NCI-H774 (cell line): ENCODE measurements at regions not wholly inside any gene's neighbourhood (a gene's known extent, or its start where the extent isn't known, plus 50 kb on each side); places are given as distances from the start of the nearest gene placed in this dataset.

Experiments
- DNase-seq: peaks from one replicate; lab custom pipeline; 2025; lab: John Stamatoyannopoulos, UW

- no peak for DNase-seq
Observed at GRCh38 chr5:125138266-125138665, 391.8 kb upstream of the ZNF608 start.

- no peak for DNase-seq
Observed at GRCh38 chr5:125139590-125139989, 393.2 kb upstream of the ZNF608 start.

DNA sequence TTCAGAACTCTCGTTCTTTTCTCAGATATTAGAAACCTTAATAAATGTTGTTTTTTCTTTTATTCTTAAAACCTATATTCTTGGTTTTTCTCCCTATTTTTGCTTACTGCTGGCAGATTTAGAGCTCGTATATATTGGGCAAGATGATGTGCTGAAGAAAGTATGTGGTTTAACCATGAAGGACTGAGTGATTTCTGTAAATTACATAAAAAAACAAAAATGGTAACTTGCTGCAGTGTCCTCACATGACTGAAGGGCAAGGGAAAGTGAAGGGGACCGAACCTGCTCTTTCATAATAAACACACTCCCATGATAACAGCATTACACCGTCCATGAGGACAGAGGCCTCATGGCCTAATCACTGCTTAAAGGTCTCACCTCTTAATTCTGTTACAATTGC lies 393.8 kb upstream of the ZNF608 start:
- DNase-seq = no peak

DNA sequence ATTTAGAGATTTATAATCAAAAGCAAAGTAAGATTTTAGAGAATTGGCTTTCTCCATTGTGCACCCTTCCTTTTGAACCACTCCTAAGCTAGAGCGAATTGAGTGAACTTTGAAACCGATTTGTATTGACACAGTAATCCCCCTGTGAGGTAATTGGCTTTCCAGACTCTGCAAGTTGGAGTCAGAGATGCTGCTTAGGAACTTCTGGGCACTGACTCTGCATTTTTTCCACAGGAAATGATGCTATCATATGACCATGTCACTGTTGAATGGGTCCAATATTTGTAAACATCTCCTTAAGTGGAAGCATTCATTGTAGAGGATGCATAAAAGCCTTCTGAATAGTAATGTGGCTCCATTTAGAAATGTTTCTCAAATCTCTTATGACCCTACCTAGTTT lies 394.4 kb upstream of the ZNF608 start:
- DNase-seq = no peak

DNA sequence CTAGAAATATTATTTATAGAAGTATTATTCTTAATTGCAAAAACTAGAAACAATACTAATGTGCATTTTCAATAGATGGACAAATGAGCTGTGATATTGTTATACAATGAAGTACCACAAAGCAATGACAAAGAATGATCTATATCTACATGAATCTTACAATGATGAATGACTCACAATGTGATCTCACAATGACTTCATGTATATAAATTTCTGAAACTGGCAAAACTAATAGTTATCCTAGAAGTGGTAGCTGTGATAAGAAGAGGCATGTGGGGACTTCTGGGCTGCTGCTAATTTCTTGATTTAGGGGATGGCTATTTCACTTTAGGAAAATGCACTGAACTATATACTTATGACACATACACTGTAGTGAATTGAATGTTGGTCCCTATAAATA lies 396.0 kb upstream of the ZNF608 start:
- DNase-seq = no peak

- no peak for DNase-seq
Observed at GRCh38 chr5:125143011-125143410, 396.6 kb upstream of the ZNF608 start.

- DNase-seq = no peak
Observed at GRCh38 chr5:125148076-125148475, 401.6 kb upstream of the ZNF608 start.

- no peak for DNase-seq
Observed at GRCh38 chr5:125148706-125149105, 402.3 kb upstream of the ZNF608 start.

DNA sequence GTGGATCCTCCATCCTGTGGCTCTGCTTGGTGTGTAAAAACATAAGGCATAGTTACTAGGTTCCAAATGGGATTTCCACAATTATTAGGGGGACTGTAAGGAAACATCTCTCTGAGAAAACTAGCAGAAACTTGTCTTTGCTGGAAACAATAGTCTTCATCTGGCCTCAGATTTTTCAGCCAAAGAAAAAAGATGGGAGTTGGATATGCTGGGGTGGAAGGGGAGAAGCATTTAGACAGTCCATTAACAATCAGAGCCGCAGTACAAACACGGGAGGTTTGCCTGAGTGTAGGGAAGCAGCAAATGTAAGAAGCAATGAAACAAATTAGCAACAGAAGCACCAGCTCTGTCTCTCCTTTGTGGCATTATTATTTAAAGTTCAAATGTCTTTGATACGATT lies 402.7 kb upstream of the ZNF608 start:
- no peak for DNase-seq

GRCh38 chr5:125149527-125149926 lies 403.1 kb upstream of the ZNF608 start:
- DNase-seq = no peak

DNA sequence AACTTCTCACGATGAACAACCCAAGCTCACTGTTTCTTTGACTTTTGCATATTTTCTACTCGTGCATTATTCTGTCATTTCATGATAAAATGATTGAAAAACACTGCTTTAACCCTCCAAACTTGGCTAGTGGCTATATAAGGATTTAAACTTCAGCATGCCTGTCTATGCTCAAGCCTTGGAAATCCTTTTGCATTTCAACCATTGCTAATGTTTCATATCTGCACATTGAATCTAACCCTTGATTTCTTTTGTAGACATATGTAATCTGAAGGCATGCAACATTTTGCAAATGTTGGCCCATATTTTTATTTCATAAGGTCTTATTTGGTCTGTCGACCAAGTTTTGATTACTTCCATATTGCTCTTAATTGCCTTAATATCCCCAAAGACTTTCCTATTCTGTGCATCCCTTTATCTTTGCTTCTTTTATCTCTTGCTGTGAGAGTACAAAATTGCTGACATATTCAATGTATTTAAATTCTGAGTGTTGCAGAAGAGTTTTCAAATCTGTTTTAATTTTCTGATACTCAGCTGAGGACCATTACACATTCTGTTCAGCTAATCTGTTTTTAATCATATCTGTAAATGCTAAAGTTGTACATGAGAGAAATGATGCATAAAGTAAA lies 403.7 kb upstream of the ZNF608 start:
- no peak for DNase-seq

DNA sequence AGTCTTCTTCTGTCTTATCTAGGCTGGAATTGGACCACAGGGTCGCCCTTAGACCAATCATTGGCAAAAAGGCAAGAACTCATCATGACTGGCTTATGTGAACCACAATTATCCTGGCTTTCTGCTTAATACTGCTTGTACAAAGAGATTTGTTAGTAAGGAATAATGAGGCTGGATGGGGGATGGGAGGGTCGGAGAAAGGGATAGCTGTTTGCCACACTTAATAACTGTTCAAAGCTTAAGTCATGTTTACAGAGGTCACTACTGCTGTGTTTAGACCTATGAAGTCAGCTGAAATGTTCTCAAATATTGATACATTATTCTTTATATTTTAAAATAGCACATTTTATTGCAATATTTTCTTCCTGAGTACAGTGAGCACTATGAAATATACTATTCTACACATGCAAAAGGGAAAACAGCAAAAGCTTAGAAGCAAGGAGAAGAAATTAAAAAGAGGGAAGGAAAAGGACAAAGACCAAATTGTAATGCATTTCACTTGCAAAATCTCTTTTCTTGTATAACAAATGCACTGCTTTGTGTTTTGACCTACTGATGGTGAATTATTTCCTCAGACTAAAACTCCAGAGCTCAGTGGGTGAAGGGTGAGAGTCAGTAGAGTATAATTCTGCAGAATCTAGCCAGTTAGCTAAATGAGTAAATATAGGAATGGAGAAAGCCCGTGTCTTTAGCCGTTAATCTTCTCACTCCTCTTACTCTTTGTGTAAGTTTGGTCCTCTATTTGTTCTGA lies 404.9 kb upstream of the ZNF608 start:
- no peak for DNase-seq

DNA sequence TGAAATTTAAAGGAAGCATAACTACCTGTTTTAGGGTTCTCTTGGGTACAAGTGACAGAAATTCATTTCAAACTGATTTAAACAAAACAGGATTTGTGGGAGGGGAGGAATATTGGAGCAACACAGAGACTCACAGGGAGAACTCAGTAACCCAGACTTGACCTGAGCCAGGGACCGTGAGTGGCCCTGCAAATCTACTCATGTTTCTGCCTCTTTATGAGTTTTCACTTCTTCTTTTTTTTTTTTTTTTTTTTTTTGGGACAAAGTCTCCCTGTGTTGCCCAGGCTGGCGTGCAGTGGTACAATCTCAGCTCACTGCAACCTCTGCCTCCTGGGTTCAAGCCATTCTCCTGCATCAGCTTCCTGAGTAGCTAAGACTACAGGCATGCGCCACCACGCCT lies 405.6 kb upstream of the ZNF608 start:
- DNase-seq = no peak

- DNase-seq = no peak
Observed at GRCh38 chr5:125152461-125153189, 406.2 kb upstream of the ZNF608 start.

GRCh38 chr5:125153231-125153630 lies 406.8 kb upstream of the ZNF608 start:
- no peak for DNase-seq

- no peak for DNase-seq
Observed at GRCh38 chr5:125154301-125155110, 408.1 kb upstream of the ZNF608 start.

DNA sequence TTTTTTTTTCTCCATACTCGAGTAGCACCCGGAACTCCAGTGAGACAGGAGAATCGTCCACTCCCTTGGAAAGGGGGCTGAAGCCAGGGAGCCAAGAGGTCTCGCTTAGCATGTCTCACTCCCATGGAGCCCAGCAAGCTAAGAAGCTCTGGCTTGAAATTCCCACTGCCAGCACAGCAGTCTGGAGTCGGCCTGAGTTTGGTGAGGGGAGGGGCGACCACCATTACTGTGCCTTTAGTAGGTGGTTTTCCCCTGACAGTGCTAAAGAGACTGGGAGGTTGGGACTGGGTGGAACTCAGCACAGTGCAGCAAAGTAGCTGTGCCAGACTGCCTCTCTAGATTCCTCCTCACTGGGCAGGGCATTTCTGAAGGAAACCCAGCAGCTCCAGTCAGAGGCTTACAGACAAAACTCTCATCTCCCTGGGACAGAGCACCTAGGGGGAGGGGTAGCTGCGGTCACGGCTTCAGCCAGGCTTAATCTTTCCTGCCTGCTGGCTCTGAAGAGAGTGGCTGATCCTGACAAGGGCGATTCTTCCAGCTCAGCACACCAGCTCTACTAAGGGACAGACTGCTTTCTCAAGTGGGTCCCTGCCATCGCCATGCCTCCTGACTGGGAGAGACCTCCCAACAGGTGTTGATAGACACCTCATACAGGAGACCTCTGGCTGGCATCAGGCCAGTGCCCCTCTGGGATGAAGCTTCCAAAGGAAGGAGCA lies 414.5 kb upstream of the ZNF608 start:
- no peak for DNase-seq

DNA sequence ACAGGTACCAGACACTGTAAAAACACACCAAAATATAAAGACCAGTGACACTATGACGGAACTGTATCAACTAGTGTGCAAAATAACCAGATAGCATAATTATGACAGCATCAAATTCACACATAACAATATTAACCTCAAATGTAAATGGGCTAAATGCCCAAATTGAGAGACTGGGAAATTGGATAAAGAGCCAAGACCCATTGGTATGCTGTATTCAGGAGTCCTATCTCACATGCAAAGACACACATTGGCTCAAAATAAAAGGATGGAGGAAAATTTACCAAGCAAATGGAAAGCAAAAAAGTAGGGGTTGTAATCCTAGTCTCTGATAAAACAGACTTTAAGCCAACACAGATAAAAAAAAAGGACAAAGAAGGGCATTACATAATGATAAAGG lies 416.3 kb upstream of the ZNF608 start:
- DNase-seq = no peak

DNA sequence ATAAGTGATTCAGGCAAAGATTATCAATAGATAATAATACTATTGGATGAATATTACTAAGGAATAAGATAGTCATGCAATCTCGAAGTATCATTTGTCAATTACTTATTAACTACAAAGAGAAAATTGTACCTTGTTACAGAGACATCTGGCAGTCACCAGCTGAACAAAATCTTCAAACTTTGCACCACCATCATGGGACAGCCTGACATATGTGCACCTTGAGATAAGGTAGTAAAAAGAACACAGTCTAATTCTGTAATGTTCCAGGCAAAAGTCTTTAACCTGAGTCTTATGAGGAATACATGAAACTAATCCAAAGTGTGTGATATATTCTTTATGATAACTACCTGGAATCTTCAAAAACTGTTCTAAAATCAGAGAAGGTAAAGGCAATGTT lies 423.0 kb upstream of the ZNF608 start:
- DNase-seq = no peak

GRCh38 chr5:125171641-125172040 lies 425.2 kb upstream of the ZNF608 start:
- DNase-seq = no peak

DNA sequence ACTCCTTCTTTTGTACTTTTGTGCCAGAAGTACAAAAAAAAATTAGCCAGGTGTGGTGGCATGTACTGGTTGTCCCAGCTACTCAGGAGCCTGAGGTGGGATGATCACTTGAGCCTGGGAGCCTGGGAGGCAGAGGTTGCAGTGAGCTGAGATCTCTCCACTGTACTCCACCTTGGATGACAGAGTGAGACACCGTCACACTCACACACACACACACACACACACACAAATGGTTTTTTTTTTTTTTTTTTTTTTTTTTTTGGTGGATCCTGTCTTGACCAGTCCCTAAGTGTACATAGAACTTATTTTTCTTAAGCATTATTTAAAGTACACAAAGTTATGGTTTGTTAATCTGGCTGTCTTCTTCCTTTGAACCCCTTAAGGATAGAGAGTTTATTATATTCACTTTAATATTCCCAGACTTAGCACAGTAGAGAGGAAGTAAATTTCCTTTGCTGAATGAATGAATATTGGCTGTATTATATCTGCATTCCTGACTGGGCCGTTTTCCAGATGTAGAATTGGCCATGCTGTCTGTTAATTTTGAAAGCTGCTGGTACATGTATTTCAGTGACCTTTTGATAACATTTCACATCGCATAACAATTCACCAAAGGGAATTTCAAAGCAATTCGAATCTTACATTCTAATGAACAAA lies 429.0 kb upstream of the ZNF608 start:
- DNase-seq = no peak
